Tibial artery (tissue), 4 donors: ENCODE measurements at regions not wholly inside any gene's neighbourhood (a gene's known extent, or its start where the extent isn't known, plus 50 kb on each side); places are given as distances from the start of the nearest gene placed in this dataset.
"Not testable (repeated sequence)": the region's sequence is repeated elsewhere in the genome, so short reads cannot be mapped to it uniquely, and the experiment has no call there.

Source experiments
- DNase-seq, 2 donors: peaks; one replicate each; pipeline ENCODE4 v3.0.0-alpha.2; 2019
- H3K27ac ChIP-seq, 2 donors: fragments of 200-600 bp; sonication (generic) in 1 of 2; 1 replicate in 1 of 2; 2 replicates in 1 of 2; pipeline ENCODE4 v1.5.1; 2018 to 2019; ENCODE audit warnings: mild to moderate bottlenecking in 1 of 2
- H3K27me3 ChIP-seq, 2 donors: fragments of 200-600 bp; sonication (generic) in 1 of 2; one replicate each; pipeline versions ENCODE4 v1.5.1 to v1.6.0; 2016 to 2019
- H3K36me3 ChIP-seq, 3 donors: fragments of 200-600 bp; sonication (generic) in 2 of 3; one replicate each; pipeline ENCODE4 v1.5.1; 2016 to 2019; ENCODE audit warnings: mild to moderate bottlenecking in 2 of 3
- H3K4me1 ChIP-seq, 4 donors: fragments of 200-600 bp; sonication (generic) in 2 of 4; 1 replicate in 3 of 4; 2 replicates in 1 of 4; pipeline ENCODE4 v1.5.1; 2016 to 2019
- H3K4me3 ChIP-seq, 2 donors: fragments of 200-600 bp; sonication (generic) in 1 of 2; 1 replicate in 1 of 2; 2 replicates in 1 of 2; pipeline ENCODE4 v1.5.1; 2018 to 2019; ENCODE audit warnings: mild to moderate bottlenecking in 2 of 2
- H3K9me3 ChIP-seq, 3 donors: fragments of 200-600 bp; sonication (generic) in 1 of 3; one replicate each; pipeline ENCODE4 v1.5.1; 2016 to 2019
- CTCF ChIP-seq, 2 experiments: fragments of 200-600 bp in 1 of 2; fragments of 450-650 bp in 1 of 2; IDR thresholded peaks; one replicate each; pipeline ENCODE4 v1.5.1; 2017 to 2019; ENCODE audit warnings: antibody characterized with exemption in 2 of 2, mild to moderate bottlenecking in 1 of 2, moderate library complexity in 1 of 2
- intact Hi-C: fragments of 100-400 bp; cut with DNase I; formaldehyde crosslinking; loops from one replicate; pipeline ENCODE4 v1.15.0; 2023; ENCODE audit warnings: low total_unique reads

- intact Hi-C loops: no loop called here
Measured at GRCh38 chr9:74092491-74092834, 404.7 kb upstream of the RORB start.

DNA sequence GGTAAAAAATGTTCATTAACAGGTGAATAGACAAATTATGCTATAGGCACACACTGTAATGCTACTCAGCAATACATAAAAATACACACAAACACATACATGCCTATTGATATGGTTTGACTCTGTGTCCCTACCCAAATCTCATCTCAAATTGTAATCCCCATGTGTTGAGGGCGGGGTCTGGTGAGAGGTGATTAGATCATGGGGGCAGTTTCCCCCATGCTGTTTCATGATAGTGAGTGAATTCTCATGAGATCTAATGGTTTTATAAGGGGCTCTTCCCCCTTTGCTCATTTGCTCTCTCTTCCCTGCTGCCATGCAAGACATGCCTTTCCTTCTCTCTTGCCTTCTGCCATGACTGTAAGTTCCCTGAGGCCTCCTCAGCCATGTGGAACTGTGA, 403.1 kb upstream of the RORB start:
- H3K27me3 ChIP-seq, H3K4me1 ChIP-seq, H3K27ac ChIP-seq, H3K9me3 ChIP-seq, H3K36me3 ChIP-seq, DNase-seq, intact Hi-C loops, H3K4me3 ChIP-seq: not testable (repeated sequence)

More at GRCh38 chr9:74092491-74092834, 404.7 kb upstream of the RORB start:
- no peak overlapping the region for H3K27ac ChIP-seq
- no peaks in the 10 kb centered on the region for H3K9me3 ChIP-seq
- H3K36me3 ChIP-seq: no peaks in the 10 kb centered on the region
- H3K4me1 ChIP-seq: no peaks in the 10 kb centered on the region
- DNase-seq: no peak
- no peaks in the 10 kb centered on the region for H3K27me3 ChIP-seq
- no peak for TF ChIP-seq CTCF (IDR thresholded peaks at IDR 0.05)
- no peak overlapping the region for H3K4me3 ChIP-seq

DNA sequence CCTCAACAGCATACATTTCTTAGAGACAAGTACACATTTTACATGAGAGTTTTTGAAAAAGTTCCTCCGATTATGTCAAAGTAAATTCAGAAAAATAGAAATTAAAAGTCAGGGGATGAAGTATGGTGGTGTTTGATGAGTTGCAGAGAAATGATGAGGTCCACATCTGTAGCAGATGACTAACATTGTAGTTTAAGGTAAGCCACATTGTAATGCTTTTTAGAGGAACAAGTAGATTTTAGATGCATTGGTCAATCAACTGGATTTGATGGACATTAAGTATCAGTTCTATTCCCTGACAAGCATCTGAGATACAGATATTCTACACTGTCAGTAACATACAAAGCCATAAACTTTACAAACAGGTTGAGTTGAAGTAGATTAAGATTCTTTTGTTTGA, 402.4 kb upstream of the RORB start:
- intact Hi-C loops: no loop called here
- TF ChIP-seq CTCF (IDR thresholded peaks at IDR 0.05): no peak
- H3K4me1 ChIP-seq: no peaks in the 10 kb centered on the region

GRCh38 chr9:74095925-74096324, 401.2 kb upstream of the RORB start:
- TF ChIP-seq CTCF (IDR thresholded peaks at IDR 0.05): no peak
- Histone ChIP-seq H3K4me1 (no peaks in the 10 kb centered on the region), H3K4me3 (no peak overlapping the region), H3K27me3 (no peaks in the 10 kb centered on the region), H3K27ac (no peak overlapping the region), H3K36me3 (no peaks in the 10 kb centered on the region), H3K9me3 (no peaks in the 10 kb centered on the region)
- intact Hi-C loops: no loop called here
- DNase-seq: no peak

More for the DNA sequence above, 402.4 kb upstream of the RORB start:
- no peak for DNase-seq
- H3K4me3 ChIP-seq: no peak overlapping the region
- no peak overlapping the region for H3K27ac ChIP-seq
- H3K27me3 ChIP-seq: no peaks in the 10 kb centered on the region
- H3K9me3 ChIP-seq: no peaks in the 10 kb centered on the region
- no peaks in the 10 kb centered on the region for H3K36me3 ChIP-seq

- no peak overlapping the region for H3K4me3 ChIP-seq
- no peaks in the 10 kb centered on the region for H3K27me3 ChIP-seq
- H3K27ac ChIP-seq: no peak overlapping the region
- no peaks in the 10 kb centered on the region for H3K4me1 ChIP-seq
- intact Hi-C loops: no loop called here
- DNase-seq: no peak
- no peak for TF ChIP-seq CTCF (IDR thresholded peaks at IDR 0.05)
- no peaks in the 10 kb centered on the region for H3K9me3 ChIP-seq
- H3K36me3 ChIP-seq: no peaks in the 10 kb centered on the region
Measured at GRCh38 chr9:74096420-74096819, 400.7 kb upstream of the RORB start.

- intact Hi-C loops: no loop called here
- no peaks in the 10 kb centered on the region for H3K27me3 ChIP-seq
- DNase-seq: no peak
- H3K4me3 ChIP-seq: no peak overlapping the region
- H3K4me1 ChIP-seq: no peaks in the 10 kb centered on the region
- no peaks in the 10 kb centered on the region for H3K36me3 ChIP-seq
- H3K9me3 ChIP-seq: no peaks in the 10 kb centered on the region
- TF ChIP-seq CTCF (IDR thresholded peaks at IDR 0.05): no peak
- H3K27ac ChIP-seq: no peak overlapping the region
Measured at GRCh38 chr9:74100042-74100441, 397.1 kb upstream of the RORB start.

DNA sequence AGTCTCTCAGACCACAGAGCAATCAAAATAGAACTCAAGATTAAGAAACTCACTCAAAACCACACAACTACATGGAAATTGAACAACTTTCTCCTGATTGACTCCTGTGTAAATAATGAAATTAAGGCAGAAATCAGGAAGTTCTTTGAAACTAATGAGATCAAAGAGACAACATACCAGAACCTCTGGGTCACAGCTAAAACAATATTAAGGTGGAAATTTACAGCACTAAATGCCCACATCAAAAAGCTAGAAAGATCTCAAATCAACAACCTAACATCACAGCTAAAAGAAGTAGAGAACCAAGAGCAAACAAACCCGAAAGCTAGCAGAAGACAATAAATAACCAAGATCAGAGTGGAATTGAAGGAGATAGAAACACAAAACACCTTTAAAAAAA, 395.0 kb upstream of the RORB start:
- H3K27ac ChIP-seq, H3K4me1 ChIP-seq, H3K36me3 ChIP-seq, H3K27me3 ChIP-seq, DNase-seq, intact Hi-C loops, H3K4me3 ChIP-seq, H3K9me3 ChIP-seq: not testable (repeated sequence)
